HepG2 (cell line): ENCODE measurements at regions not wholly inside any gene's neighbourhood (a gene's known extent, or its start where the extent isn't known, plus 50 kb on each side); places are given as distances from the start of the nearest gene placed in this dataset.

Source experiments
- ATAC-seq: fragments of 200-7000 bp; cut with Tn5 transposase; 3 replicates; pipeline ENCODE4 v1.9.1; 2020; ENCODE audit warnings: mild to moderate bottlenecking, moderate library complexity
- BruUV-seq: library from RNA; stranded (reverse); fragments of 400-500 nt; replicated peaks from 2 replicates; lab custom pipeline; 2021; lab: Mats Ljungman, UMichigan
- CTCF ChIA-PET: fragments of 300-600 bp; formaldehyde crosslinking; extraction: SDS; loops from one replicate; lab custom pipeline; 2021; ENCODE audit warnings: low total read pairs, inconsistent platforms, low intra/inter-chr PET ratio; lab: Yijun Ruan, JAX
- POLR2A ChIA-PET: fragments of 350-600 bp; sonication (Branson Sonifier 250); formaldehyde crosslinking; loops from one replicate; lab custom pipeline; 2020; ENCODE audit warnings: antibody characterized with exemption, inconsistent platforms; lab: Yijun Ruan, JAX
- DNase-seq: peaks from one replicate; pipeline ENCODE4 v3.0.0-alpha.2; 2015; ENCODE audit warnings: low spot score
- FAIRE-seq: peaks from 3 replicates; lab custom pipeline; 2011; peaks lifted over from hg19 to GRCh38; lab: Jason Lieb, UNC
- H2AFZ ChIP-seq: one replicate; pipeline ENCODE4 v1.6.1; 2011; ENCODE audit warnings: low read length, inconsistent platforms
- H3K27ac ChIP-seq: fragments of 300-600 bp; 3 replicates; pipeline ENCODE4 v1.8.0; 2011; ENCODE audit warnings: mixed run types, mild to moderate bottlenecking, mixed read lengths, low read length, inconsistent platforms; ENCODE audit not compliant: insufficient read depth; ENCODE audit errors: extremely low read length
- H3K27me3 ChIP-seq, 2 experiments: fragments of 200-600 bp in 1 of 2; 2 replicates in 1 of 2; 3 replicates in 1 of 2; pipeline versions ENCODE4 v1.6.0 to v1.8.0; 2011; ENCODE audit warnings: low read length in 2 of 2, mild to moderate bottlenecking in 2 of 2, moderate library complexity in 2 of 2, inconsistent platforms in 1 of 2; ENCODE audit not compliant: insufficient read depth in 2 of 2, control insufficient read depth in 1 of 2
- H3K36me3 ChIP-seq, 2 experiments: fragments of 200-600 bp in 1 of 2; replicated peaks in 1 of 2; 2 replicates in 1 of 2; 3 replicates in 1 of 2; pipeline versions ENCODE4 v1.5.1 to v1.8.0; 2011; ENCODE audit warnings: low read length in 2 of 2, inconsistent platforms in 1 of 2; ENCODE audit not compliant: insufficient read depth in 2 of 2, control insufficient read depth in 1 of 2
- H3K4me1 ChIP-seq: 2 replicates; pipeline ENCODE4 v1.5.1; 2012; ENCODE audit warnings: low read length, inconsistent platforms; ENCODE audit not compliant: insufficient read depth
- H3K4me2 ChIP-seq: 2 replicates; pipeline ENCODE4 v1.6.0; 2011; ENCODE audit warnings: low read depth, low read length, inconsistent platforms
- H3K4me3 ChIP-seq, 3 experiments: fragments of 200-600 bp in 1 of 3; sonication (generic), shearing (Covaris generic) in 1 of 3; replicated peaks in 1 of 3; 2 replicates each; pipeline ENCODE4 v1.5.1; 2011 to 2016; ENCODE audit warnings: low read length in 3 of 3, inconsistent platforms in 2 of 3, low read depth in 2 of 3, mild to moderate bottlenecking in 2 of 3, control low read depth in 1 of 3, mixed read lengths in 1 of 3; ENCODE audit not compliant: insufficient read depth in 1 of 3
- H3K79me2 ChIP-seq: one replicate; pipeline ENCODE4 v1.6.1; 2011; ENCODE audit warnings: low read length, inconsistent platforms; ENCODE audit not compliant: insufficient read depth
- H3K9ac ChIP-seq: 2 replicates; pipeline ENCODE4 v1.6.0; 2011; ENCODE audit warnings: mild to moderate bottlenecking, low read depth, low read length, inconsistent platforms; ENCODE audit not compliant: insufficient read depth
- H3K9me3 ChIP-seq: 2 replicates; pipeline ENCODE4 v1.5.1; 2012; ENCODE audit warnings: mild to moderate bottlenecking, low read length
- H4K20me1 ChIP-seq: 2 replicates; pipeline ENCODE4 v1.6.0; 2011; ENCODE audit warnings: inconsistent platforms, mild to moderate bottlenecking, low read length, moderate library complexity; ENCODE audit not compliant: insufficient read depth
- AKNA ChIP-seq: sonication (generic); formaldehyde crosslinking; IDR thresholded peaks from 2 replicates; pipeline ENCODE4 v1.4.0; 2020; ENCODE audit warnings: missing genetic modification reagents, borderline replicate concordance
- GTF3A ChIP-seq: sonication (generic); formaldehyde crosslinking; conservative IDR thresholded peaks from 2 replicates; pipeline ENCODE4 v1.4.0; 2020; ENCODE audit warnings: mild to moderate bottlenecking, missing genetic modification reagents
- HIVEP1 ChIP-seq: sonication (generic); formaldehyde crosslinking; IDR thresholded peaks from 2 replicates; pipeline ENCODE4 v1.4.0; 2020; ENCODE audit warnings: mild to moderate bottlenecking, missing genetic modification reagents
- MAFK ChIP-seq, 2 experiments: IDR thresholded peaks in 1 of 2; conservative IDR thresholded peaks in 1 of 2; 2 replicates each; pipeline ENCODE4 v1.6.1; 2011; ENCODE audit warnings: improper control_type of control experiment in 2 of 2, low read length in 2 of 2
- MZF1 ChIP-seq: sonication (generic); formaldehyde crosslinking; IDR thresholded peaks from 2 replicates; pipeline ENCODE4 v1.8.1; 2023; ENCODE audit warnings: mild to moderate bottlenecking, missing genetic modification reagents, borderline replicate concordance
- PRPF4 ChIP-seq: fragments of 200-400 bp; formaldehyde crosslinking; IDR thresholded peaks from 2 replicates; pipeline ENCODE4 v1.6.1; 2016; ENCODE audit warnings: low read length, low read depth; ENCODE audit not compliant: poor library complexity, severe bottlenecking
- WGBS: methylation state at CpG from one replicate; pipeline ENCODE4 v1.1.6; 2017; ENCODE audit warnings: low lambda C conversion rate; 5-methylcytosine and 5-hydroxymethylcytosine counted together
- in situ Hi-C: cut with HindIII; loops from 2 replicates; pipeline ENCODE4 v1.10.0; 2017; ENCODE audit warnings: low pct_unique_long_range_greater_than_20kb; ENCODE audit not compliant: extremely low pct_ligation_motif_present
- intact Hi-C: fragments of 100-400 bp; cut with micrococcal nuclease; formaldehyde crosslinking; loops from one replicate; pipeline ENCODE4 v1.10.0; 2022; ENCODE audit not compliant: unreplicated experiment
- TF ChIP-seq, protein P1 (sequence below): sonication (generic); formaldehyde crosslinking; IDR thresholded peaks from 2 replicates; pipeline ENCODE4 v1.8.0; 2022; ENCODE audit warnings: missing genetic modification reagents, low read depth, mild to moderate bottlenecking, borderline replicate concordance
- TF ChIP-seq, protein P2 (sequence below): IDR thresholded peaks from 2 replicates; pipeline ENCODE4 v1.6.1; 2016; ENCODE audit warnings: low read depth, borderline replicate concordance

DNA sequence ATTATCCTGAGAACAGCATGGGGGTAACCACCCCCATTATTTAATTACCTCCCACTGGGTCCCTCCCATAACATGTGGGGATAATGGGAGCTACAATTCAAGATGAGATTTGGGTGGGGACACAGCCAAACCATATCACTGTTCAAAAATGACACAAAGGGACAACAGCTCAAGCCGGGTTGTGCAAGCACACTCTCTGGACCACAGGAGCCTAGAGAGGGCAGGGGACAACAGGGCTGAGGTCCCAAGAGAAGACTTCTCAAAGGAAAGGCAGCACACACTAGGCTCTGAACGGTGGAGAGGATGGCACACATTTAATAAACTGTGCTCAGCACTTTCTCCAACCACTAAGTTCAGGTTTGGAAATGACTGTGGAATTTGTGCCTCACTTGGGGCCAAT, 122.1 kb upstream of the PKDCC start:
- intact Hi-C loops = no loop called here
- CTCF ChIA-PET = no interaction called here
- no peaks in the 10 kb centered on the region for H3K4me1 ChIP-seq

More for the DNA sequence above, 122.1 kb upstream of the PKDCC start:
- in situ Hi-C loops = no loop called here
- WGBS = 33% methylated on average over 2 of the region's 2 CpGs
- no peaks in the 10 kb centered on the region for H3K9me3 ChIP-seq
- H3K9ac ChIP-seq = no peak overlapping the region
- no peak overlapping the region for H3K4me3 ChIP-seq
- POLR2A ChIA-PET = no interaction called here
- DNase-seq (no peak), ATAC-seq (no peak), FAIRE-seq (no peak)
- no peaks in the 10 kb centered on the region for H3K79me2 ChIP-seq
- no peak overlapping the region for H3K27ac ChIP-seq
- no peak overlapping the region for H2AFZ ChIP-seq
- no peaks in the 10 kb centered on the region for H4K20me1 ChIP-seq
- BruUV-seq = no TSS peak
- H3K27me3 ChIP-seq = peaks cover 3 to 25% of the 10 kb centered on the region in 2 experiments; a peak in 4 of 5 replicates
- H3K4me2 ChIP-seq = no peak overlapping the region
- no peak for TF ChIP-seq GTF3A (CRISPR knock-in tag)
- no peak for TF ChIP-seq PRPF4
- no peak for TF ChIP-seq MZF1 (CRISPR knock-in tag)
- TF ChIP-seq HIVEP1 (CRISPR knock-in tag) = no peak
- no peak for TF ChIP-seq AKNA (CRISPR knock-in tag)
- TF ChIP-seq, protein P1, sequence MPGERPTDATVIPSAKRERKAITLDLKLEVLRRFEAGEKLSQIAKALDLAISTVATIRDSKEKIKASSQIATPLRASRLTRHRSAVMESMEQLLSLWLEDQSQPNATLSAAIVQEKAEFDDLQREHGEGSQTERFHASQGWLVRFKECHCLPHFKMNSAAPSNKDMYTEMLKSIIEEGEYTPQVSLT (CRISPR knock-in tag) = no peak
- peak in 1 of 2 experiments; percentile 8; a peak in 1 of 4 replicates for TF ChIP-seq MAFK (conservative IDR thresholded peaks at IDR 0.05 in 1 of 2, IDR thresholded peaks at IDR 0.05 in 1 of 2; ENCODE audit: low read length in 2 of 2)
- TF ChIP-seq, protein P2, sequence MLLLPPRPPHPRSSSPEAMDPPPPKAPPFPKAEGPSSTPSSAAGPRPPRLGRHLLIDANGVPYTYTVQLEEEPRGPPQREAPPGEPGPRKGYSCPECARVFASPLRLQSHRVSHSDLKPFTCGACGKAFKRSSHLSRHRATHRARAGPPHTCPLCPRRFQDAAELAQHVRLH (CRISPR knock-in tag) = no peak
- no peaks in the 10 kb centered on the region for H3K36me3 ChIP-seq
